ENCODE measurements at regions not wholly inside any gene's neighbourhood (a gene's known extent, or its start where the extent isn't known, plus 50 kb on each side); places are given as distances from the start of the nearest gene placed in this dataset.
A peak's percentile ranks its signal among the peaks of the same experiment; 100 is the strongest.

DNA sequence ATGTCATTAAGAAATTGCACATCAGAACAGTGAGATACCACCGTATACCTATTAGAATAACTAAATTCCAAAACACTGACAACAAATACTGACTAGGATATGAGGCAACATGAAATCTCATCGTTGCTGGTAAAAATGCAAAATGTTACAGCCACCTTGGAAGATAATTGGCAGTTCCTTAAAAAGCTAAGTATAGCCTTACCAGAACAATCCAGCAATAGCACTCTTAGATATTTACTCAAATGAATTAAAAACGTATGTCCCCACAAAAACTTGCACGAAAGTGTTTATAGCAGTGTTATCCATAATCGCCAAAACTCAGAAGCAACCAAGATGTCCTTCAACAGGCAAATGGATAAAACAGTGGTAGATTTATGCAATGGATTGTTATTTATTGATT lies 241.7 kb downstream of the EPHA4 start:
- H4K20me1 ChIP-seq (ENCODE audit: insufficient read depth): no peaks in the 10 kb centered on the region
- no peak overlapping the region for H2AFZ ChIP-seq
- 2 to 3% methylated on average over 5 of the region's 5 CpGs for WGBS, 2 experiments (ENCODE audit: low coverage in 1 of 2, low lambda C conversion rate in 2 of 2, missing lambda C conversion rate in 2 of 2)
- DNase-seq: no peak
- no peak overlapping the region for H3K27ac ChIP-seq
- H3K27me3 ChIP-seq (replicated peaks; ENCODE audit: insufficient read depth): no peaks in the 10 kb centered on the region
- no peak overlapping the region for H3K4me3 ChIP-seq
- no peak overlapping the region for H3K9ac ChIP-seq
- no peaks in the 10 kb centered on the region for H3K36me3 ChIP-seq (ENCODE audit: low read depth)
- no peaks in the 10 kb centered on the region for H3F3A ChIP-seq (ENCODE audit: insufficient read depth)
- no peaks in the 10 kb centered on the region for H3K9me3 ChIP-seq (ENCODE audit: low read depth)
- TF ChIP-seq EZH2 (IDR thresholded peaks at IDR 0.05; ENCODE audit: insufficient read depth, poor library complexity, severe bottlenecking) (no peak), EZH2phosphoT487 (IDR thresholded peaks at IDR 0.05; ENCODE audit: insufficient read depth, low read depth) (no peak)
- no peaks in the 10 kb centered on the region for H3K9me2 ChIP-seq (ENCODE audit: insufficient read depth)
- H3K79me2 ChIP-seq (ENCODE audit: insufficient read depth): no peaks in the 10 kb centered on the region
- H3K4me1 ChIP-seq (ENCODE audit: insufficient read depth): peaks cover 12% of the 10 kb centered on the region; the same call in 1 of the 2 replicates
- H3K4me2 ChIP-seq (ENCODE audit: unreplicated experiment): no peak overlapping the region
- in situ Hi-C loops (cut with MboI): no loop called here

GRCh38 chr2:221334481-221335218 lies 237.5 kb downstream of the EPHA4 start:
- DNase-seq: peak; percentile 51
- in situ Hi-C loops (cut with MboI): no loop called here
- H3K4me2 ChIP-seq (ENCODE audit: unreplicated experiment): no peak overlapping the region
- no peaks in the 10 kb centered on the region for H3K27me3 ChIP-seq (replicated peaks; ENCODE audit: insufficient read depth)
- H3K27ac ChIP-seq: no peak overlapping the region
- no peaks in the 10 kb centered on the region for H3F3A ChIP-seq (ENCODE audit: insufficient read depth)
- no peaks in the 10 kb centered on the region for H3K9me2 ChIP-seq (ENCODE audit: insufficient read depth)
- H2AFZ ChIP-seq: no peak overlapping the region
- H3K79me2 ChIP-seq (ENCODE audit: insufficient read depth): no peaks in the 10 kb centered on the region
- H3K4me3 ChIP-seq: no peak overlapping the region
- no peak overlapping the region for H3K9ac ChIP-seq
- H4K20me1 ChIP-seq (ENCODE audit: insufficient read depth): no peaks in the 10 kb centered on the region
- no peaks in the 10 kb centered on the region for H3K36me3 ChIP-seq (ENCODE audit: low read depth)
- 29 to 42% methylated on average over 11 of the region's 11 CpGs for WGBS, 2 experiments (ENCODE audit: low coverage in 1 of 2, low lambda C conversion rate in 2 of 2, missing lambda C conversion rate in 2 of 2)
- TF ChIP-seq EZH2 (IDR thresholded peaks at IDR 0.05; ENCODE audit: insufficient read depth, poor library complexity, severe bottlenecking) (no peak), EZH2phosphoT487 (IDR thresholded peaks at IDR 0.05; ENCODE audit: insufficient read depth, low read depth) (no peak)
- H3K4me1 ChIP-seq (ENCODE audit: insufficient read depth): peaks cover 16% of the 10 kb centered on the region; the same call in 1 of the 2 replicates
- no peaks in the 10 kb centered on the region for H3K9me3 ChIP-seq (ENCODE audit: low read depth)

DNA sequence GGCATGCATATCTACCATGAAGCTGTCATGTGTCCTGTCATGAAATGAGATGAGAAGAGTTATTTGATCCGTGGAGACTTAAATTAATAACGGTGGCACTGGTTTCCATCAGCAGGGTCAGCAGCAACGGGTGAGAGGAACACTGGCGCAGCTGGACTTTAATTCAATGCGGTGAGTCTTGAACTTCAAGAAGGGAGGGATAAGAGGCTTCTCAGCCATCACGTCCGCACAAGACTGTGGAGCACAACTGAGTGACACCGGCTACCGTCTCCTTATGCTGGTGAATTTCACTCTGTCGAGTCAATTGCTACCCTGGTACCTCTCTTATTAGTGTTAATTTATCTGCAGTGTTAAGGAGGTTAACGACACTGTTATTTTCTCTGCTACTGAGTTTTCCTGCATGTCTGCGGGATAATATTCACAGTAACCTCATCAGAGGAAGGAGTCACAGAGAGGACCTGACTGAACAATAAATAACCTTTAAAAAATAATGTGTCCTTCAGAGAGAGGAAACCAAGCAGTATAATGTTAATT lies 236.8 kb downstream of the EPHA4 start:
- peaks cover 14% of the 10 kb centered on the region; the same call in 1 of the 2 replicates for H3K4me1 ChIP-seq (ENCODE audit: insufficient read depth)

DNA sequence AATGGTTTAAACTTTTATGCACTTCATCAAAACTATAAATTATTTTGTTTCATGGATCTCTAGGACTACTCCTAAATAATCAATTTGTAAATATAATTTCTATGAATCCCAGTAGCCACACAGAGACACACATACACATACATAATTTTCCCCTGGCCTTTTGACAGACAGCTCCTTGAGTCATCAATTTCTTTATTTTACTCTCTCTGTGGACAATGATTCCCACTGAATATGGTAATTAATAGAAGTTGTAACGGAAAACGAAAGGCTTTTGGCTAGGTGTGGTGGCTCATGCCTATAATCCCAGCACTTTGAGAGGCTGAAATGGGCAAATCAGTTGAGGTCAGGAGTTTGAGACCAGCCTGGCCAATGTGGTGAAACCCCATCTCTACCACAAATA lies 235.1 kb downstream of the EPHA4 start:
- WGBS, 2 experiments (ENCODE audit: low coverage in 1 of 2, low lambda C conversion rate in 2 of 2, missing lambda C conversion rate in 2 of 2): 69 to 87% methylated on average over 2 of the region's 2 CpGs
- in situ Hi-C loops (cut with MboI): no loop called here
- Histone ChIP-seq H3K9ac (no peak overlapping the region), H3K27me3 (replicated peaks; ENCODE audit: insufficient read depth) (no peaks in the 10 kb centered on the region), H2AFZ (no peak overlapping the region), H3K27ac (no peak overlapping the region), H3K4me3 (no peak overlapping the region), H3F3A (ENCODE audit: insufficient read depth) (no peaks in the 10 kb centered on the region), H3K4me2 (ENCODE audit: unreplicated experiment) (no peak overlapping the region), H3K79me2 (ENCODE audit: insufficient read depth) (no peaks in the 10 kb centered on the region), H3K9me3 (ENCODE audit: low read depth) (no peaks in the 10 kb centered on the region), H3K4me1 (ENCODE audit: insufficient read depth) (0 out of 2 replicates have a peak, but pooled peaks cover 10% of the 10 kb centered on the region), H3K9me2 (ENCODE audit: insufficient read depth) (no peaks in the 10 kb centered on the region), H3K36me3 (ENCODE audit: low read depth) (no peaks in the 10 kb centered on the region), H4K20me1 (ENCODE audit: insufficient read depth) (no peaks in the 10 kb centered on the region)
- no peak for DNase-seq
- TF ChIP-seq EZH2phosphoT487 (IDR thresholded peaks at IDR 0.05; ENCODE audit: insufficient read depth, low read depth) (no peak), EZH2 (IDR thresholded peaks at IDR 0.05; ENCODE audit: insufficient read depth, poor library complexity, severe bottlenecking) (no peak)

More for the DNA sequence above, 236.8 kb downstream of the EPHA4 start:
- TF ChIP-seq EZH2phosphoT487 (IDR thresholded peaks at IDR 0.05; ENCODE audit: insufficient read depth, low read depth) (no peak), EZH2 (IDR thresholded peaks at IDR 0.05; ENCODE audit: insufficient read depth, poor library complexity, severe bottlenecking) (no peak)
- no peaks in the 10 kb centered on the region for H3K36me3 ChIP-seq (ENCODE audit: low read depth)
- H3K9me2 ChIP-seq (ENCODE audit: insufficient read depth): no peaks in the 10 kb centered on the region
- H4K20me1 ChIP-seq (ENCODE audit: insufficient read depth): no peaks in the 10 kb centered on the region
- H3K27me3 ChIP-seq (replicated peaks; ENCODE audit: insufficient read depth): no peaks in the 10 kb centered on the region
- H3K9ac ChIP-seq: no peak overlapping the region
- H3K9me3 ChIP-seq (ENCODE audit: low read depth): no peaks in the 10 kb centered on the region
- no peaks in the 10 kb centered on the region for H3K79me2 ChIP-seq (ENCODE audit: insufficient read depth)
- no peaks in the 10 kb centered on the region for H3F3A ChIP-seq (ENCODE audit: insufficient read depth)
- no peak overlapping the region for H2AFZ ChIP-seq
- no peak overlapping the region for H3K4me3 ChIP-seq
- no peak overlapping the region for H3K27ac ChIP-seq
- no peak for DNase-seq
- 81 to 82% methylated on average over 12 of the region's 12 CpGs for WGBS, 2 experiments (ENCODE audit: low coverage in 1 of 2, low lambda C conversion rate in 2 of 2, missing lambda C conversion rate in 2 of 2)
- H3K4me2 ChIP-seq (ENCODE audit: unreplicated experiment): no peak overlapping the region
- in situ Hi-C loops (cut with MboI): no loop called here
